HG03175 (cell line): ENCODE measurements at regions not wholly inside any gene's neighbourhood (a gene's known extent, or its start where the extent isn't known, plus 50 kb on each side); places are given as distances from the start of the nearest gene placed in this dataset.

Source experiments
- ATAC-seq: cut with Tn5 transposase; IDR thresholded peaks from one replicate; pipeline ENCODE4 v1.9.1; 2021; ENCODE audit warnings: mild to moderate bottlenecking, moderate library complexity; ENCODE audit not compliant: unreplicated experiment

DNA sequence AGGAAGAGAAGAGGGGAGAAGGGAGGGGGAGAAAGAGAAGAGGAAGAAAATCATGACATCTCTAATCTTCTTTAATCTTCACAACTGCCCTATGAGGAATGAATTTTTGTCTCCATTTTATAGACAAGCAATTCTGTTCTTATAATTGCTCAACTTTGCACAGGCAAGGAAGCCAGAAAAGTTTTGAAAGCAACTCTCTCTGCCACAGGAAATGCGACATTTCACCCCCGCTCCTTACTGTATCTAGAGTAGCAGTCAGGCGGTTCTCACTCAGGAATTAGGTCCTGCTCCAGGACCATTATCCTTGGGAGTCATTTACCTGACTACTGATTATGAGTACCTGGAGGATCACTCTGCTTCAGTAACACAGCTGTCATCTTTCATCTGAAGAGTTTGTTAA lies 69.2 kb upstream of the FAM9A start:
- no peak for ATAC-seq

DNA sequence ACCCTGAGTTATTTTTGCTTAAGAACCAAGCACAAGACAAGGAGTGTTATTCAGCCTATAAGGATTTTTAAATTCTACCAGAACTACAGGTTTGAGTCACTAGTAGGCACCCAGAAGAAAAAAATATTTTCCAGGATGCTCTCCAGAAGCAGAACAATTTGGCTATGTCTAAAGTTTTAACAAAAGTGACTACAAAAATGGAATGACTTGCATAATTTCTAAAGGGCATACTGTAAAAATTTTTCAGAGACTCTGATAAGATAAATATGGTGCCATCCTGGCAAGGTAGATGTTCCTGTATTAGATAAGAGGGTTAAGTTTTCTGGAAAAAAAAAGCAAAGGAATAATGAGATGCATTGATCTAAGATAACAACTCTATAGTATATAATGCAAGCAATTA lies 68.6 kb upstream of the FAM9A start:
- no peak for ATAC-seq

DNA sequence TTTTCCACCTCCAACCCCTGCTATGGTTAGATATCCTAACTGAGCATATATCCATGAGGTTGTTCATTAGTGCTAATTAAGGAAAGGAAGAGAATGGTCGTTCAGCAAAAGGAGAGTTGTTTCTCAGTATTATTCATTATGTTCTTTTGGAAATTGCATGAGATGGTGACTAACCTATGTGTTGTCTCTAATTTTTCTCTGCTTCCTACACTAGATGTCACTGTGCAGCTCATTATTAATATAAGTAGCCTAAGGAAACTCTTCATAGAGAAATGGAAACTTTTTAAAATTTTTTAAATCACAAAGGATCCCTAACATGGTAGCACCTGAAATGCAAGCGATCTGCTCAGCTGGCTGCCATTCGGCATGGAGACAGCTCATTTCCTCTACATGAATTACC lies 67.7 kb upstream of the FAM9A start:
- ATAC-seq, result no peak

DNA sequence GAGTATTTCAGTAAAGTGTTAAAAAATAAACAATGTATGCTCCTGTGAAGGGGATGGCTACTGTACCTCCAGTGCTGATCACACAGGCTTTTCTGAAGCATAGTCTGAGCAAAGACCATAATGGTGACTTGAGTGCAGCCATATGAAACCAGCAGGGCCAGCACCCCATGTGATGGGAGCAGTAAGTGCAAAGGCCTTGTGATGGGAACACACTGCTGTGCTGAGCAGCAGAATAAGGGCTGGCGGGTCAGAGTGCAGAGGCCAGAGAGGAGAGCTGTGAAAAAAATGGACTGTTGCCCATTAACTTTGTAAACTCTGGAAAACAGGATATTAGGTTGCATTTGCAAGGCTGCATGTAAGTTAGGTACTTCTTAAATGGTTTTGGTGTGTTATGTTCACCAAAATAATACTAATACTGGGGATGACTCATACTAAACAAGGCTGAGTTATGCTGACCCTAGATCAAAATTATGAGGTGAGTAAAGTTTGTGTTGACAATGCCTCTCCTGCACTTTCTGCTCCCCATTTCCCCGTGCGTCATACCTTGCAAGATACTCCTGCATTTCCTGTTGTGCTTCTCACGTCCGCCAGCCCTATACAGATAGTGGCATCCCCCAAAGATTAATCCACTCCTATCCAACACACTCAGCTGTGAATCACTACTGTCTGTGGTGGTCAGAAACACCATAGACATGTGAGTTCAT lies 67.0 kb upstream of the FAM9A start:
- ATAC-seq, result no peak

DNA sequence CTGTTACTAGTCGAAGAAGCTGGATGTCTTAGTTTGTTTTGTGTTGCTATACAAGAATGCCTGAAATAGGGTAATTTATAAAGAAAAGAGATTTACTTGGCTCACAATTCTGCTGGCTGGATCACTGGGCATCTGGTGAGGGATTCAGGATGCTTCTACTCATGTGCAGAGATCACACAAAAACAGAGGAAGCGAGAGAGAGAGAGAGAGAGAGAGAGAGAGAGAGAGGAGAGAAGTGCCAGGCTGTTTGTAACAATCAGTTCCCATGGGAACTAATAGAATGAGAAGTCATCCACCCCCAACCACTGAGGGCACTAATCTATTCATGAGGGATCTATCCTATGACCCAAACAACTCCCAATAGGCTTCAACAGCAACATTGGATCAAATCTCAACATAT lies 66.2 kb upstream of the FAM9A start:
- ATAC-seq, result no peak

DNA sequence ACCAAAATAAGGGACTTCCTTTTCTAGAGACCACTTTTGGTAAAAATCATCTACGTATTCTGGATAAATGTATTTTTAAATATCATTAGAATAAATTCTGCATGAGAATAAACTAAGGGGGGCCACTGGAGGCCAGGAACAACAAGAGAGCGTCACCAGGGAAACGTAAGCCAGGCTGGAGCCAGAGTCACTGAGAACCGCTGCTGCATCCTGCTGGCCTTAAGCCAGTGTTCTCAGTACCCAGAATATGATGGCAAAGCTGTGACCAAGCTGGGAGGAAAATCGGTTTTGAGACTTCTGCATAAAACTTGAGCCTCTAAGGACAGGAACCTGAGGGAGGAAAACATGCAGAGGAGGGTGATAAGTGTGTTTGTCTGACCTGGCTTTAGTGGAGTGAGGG lies 63.0 kb upstream of the FAM9A start:
- no peak for ATAC-seq

DNA sequence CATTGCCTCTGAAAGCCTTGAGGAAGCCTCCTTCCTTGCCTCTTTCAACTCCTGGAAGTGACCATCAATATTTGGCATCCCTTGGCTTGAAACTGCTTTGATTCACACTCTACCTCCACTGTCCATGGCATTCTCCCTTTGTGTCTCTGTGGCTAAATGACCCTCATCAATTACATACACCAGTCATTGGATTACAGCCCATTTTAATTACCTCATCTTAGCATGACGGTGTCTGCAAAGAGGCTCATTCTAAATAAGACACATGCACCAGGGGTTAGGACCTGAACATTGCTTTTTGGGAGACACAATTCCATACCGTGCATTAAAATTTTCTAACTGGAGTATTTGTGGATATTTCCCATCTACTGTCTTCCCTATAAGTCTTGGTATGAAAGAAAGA lies 60.7 kb upstream of the FAM9A start:
- no peak for ATAC-seq

DNA sequence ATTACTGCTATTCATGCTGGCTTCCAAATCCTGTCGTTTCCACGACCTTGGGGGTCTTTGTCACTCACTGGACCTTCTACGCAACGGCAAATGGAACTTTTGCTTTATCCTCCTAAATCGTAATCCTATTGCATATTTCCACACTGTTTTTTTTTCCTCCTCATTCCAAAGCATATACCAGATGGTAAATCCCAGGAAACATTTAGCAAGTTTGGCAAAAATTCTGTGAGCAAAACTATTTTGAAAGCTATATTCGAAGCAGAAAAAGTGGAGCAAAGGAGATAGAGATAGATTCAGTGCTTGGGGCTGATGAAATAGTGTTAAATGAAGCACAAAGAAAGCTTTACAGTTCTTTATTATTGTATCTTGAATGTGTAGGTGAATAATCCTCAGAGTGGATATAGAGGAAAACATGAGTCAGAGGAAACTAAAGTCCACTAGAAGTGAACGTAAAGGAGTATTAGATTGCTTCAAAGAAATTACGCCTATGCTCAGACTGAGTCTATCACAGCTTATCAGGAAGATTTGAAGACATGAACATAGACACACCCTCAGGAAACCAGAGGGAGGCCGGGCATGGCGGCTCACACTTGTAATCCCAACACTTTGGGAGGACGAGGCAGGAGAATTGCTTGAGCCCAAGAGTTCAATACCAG lies 50.2 kb upstream of the FAM9A start:
- no peak for ATAC-seq
